ENCODE measurements at regions not wholly inside any gene's neighbourhood (a gene's known extent, or its start where the extent isn't known, plus 50 kb on each side); places are given as distances from the start of the nearest gene placed in this dataset.

DNA sequence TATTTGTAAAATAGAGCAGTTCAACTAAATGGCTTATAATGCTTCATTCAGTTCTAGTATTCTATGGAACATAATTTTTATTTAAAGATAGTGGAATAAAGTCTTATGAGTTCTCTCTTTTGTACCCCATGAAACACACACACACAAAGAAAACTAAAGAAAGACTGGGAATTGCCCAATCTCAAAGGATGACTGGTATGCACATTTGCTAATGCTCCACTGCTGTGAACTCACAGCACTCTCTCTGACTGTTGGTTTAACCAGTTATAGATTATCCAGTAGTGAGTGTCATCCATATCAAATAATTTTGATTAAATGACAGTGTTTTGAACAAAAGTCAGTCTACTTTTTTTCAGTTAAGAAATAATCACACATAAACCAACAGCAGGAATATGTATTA, 1082.4 kb upstream of the B3GALT2 start:
- TF ChIP-seq EP300 (IDR thresholded peaks at IDR 0.05) (no peak), CTCF (IDR thresholded peaks at IDR 0.05) (no peak), POLR2AphosphoS5 (IDR thresholded peaks at IDR 0.05) (no peak)
